GM12878 (cell line): ENCODE measurements at regions not wholly inside any gene's neighbourhood (a gene's known extent, or its start where the extent isn't known, plus 50 kb on each side); places are given as distances from the start of the nearest gene placed in this dataset.

Experiments
- ATAC-seq: fragments of 200-7000 bp; cut with Tn5 transposase; 3 replicates; pipeline ENCODE4 v1.9.1; 2020; ENCODE audit warnings: mild to moderate bottlenecking, moderate library complexity
- BruUV-seq: library from RNA; stranded (reverse); fragments of 400-500 nt; replicated peaks from 2 replicates; lab custom pipeline; 2021; lab: Mats Ljungman, UMichigan
- CTCF ChIA-PET: fragments of 300-600 bp; sonication (Branson Sonifier 250); formaldehyde crosslinking; extraction: SDS; loops from one replicate; lab custom pipeline; 2021; ENCODE audit warnings: inconsistent platforms; lab: Yijun Ruan, JAX
- POLR2A ChIA-PET: fragments of 350-600 bp; formaldehyde crosslinking; extraction: SDS; loops from one replicate; lab custom pipeline; 2021; ENCODE audit warnings: inconsistent platforms; lab: Charles Lee
- RAD21 ChIA-PET: fragments of 300-600 bp; sonication (Branson Sonifier 250); formaldehyde crosslinking; loops from one replicate; lab custom pipeline; 2023; ENCODE audit warnings: antibody characterized with exemption; ENCODE audit not compliant: unreplicated experiment; lab: Charles Lee
- SMC1A ChIA-PET: fragments of 300-600 bp; sonication (Branson Sonifier 250); formaldehyde crosslinking; loops from one replicate; lab custom pipeline; 2023; ENCODE audit not compliant: unreplicated experiment, uncharacterized antibody; lab: Charles Lee
- DNase-seq: peaks from one replicate; pipeline ENCODE4 v3.0.0-alpha.2; 2011; ENCODE audit warnings: low read depth, low spot score
- FAIRE-seq: peaks from 3 replicates; lab custom pipeline; 2011; peaks lifted over from hg19 to GRCh38; lab: Jason Lieb, UNC
- H2AFZ ChIP-seq: 2 replicates; pipeline ENCODE4 v1.6.0; 2011; ENCODE audit warnings: low read depth, low read length, control low read depth; ENCODE audit not compliant: control insufficient read depth
- H3K27ac ChIP-seq: 2 replicates; pipeline ENCODE4 v1.5.1; 2011; ENCODE audit warnings: control low read depth; ENCODE audit not compliant: control insufficient read depth, insufficient read depth
- H3K27me3 ChIP-seq, 2 experiments: replicated peaks in 1 of 2; 2 replicates each; pipeline versions ENCODE4 v1.6.0 to v1.6.1; 2011; ENCODE audit warnings: low read length in 1 of 2; ENCODE audit not compliant: control insufficient read depth in 2 of 2, insufficient read depth in 2 of 2
- H3K36me3 ChIP-seq, 2 experiments: 2 replicates each; pipeline ENCODE4 v1.5.1; 2011; ENCODE audit warnings: low read length in 1 of 2; ENCODE audit not compliant: control insufficient read depth in 2 of 2, insufficient read depth in 2 of 2
- H3K4me1 ChIP-seq: 2 replicates; pipeline ENCODE4 v1.6.1; 2011; ENCODE audit warnings: mild to moderate bottlenecking, low read length, moderate library complexity, mixed read lengths; ENCODE audit not compliant: control insufficient read depth, insufficient read depth
- H3K4me2 ChIP-seq: 2 replicates; pipeline ENCODE4 v1.6.0; 2011; ENCODE audit warnings: control low read depth; ENCODE audit not compliant: control insufficient read depth, insufficient read depth
- H3K4me3 ChIP-seq: fragments of 200-600 bp; sonication (generic); 2 replicates; pipeline ENCODE4 v1.5.1; 2016
- H3K79me2 ChIP-seq: 2 replicates; pipeline ENCODE4 v1.6.0; 2011; ENCODE audit warnings: low read length; ENCODE audit not compliant: control insufficient read depth, insufficient read depth
- H3K9ac ChIP-seq: 2 replicates; pipeline ENCODE4 v1.8.0; 2011; ENCODE audit warnings: low read length, control low read depth, mixed read lengths; ENCODE audit not compliant: control insufficient read depth, insufficient read depth
- H3K9me3 ChIP-seq: replicated peaks from 3 replicates; pipeline ENCODE4 v1.5.1; 2011; ENCODE audit warnings: mild to moderate bottlenecking, low read length; ENCODE audit not compliant: control insufficient read depth, insufficient read depth
- H4K20me1 ChIP-seq: 2 replicates; pipeline ENCODE4 v1.6.0; 2011; ENCODE audit not compliant: control insufficient read depth, insufficient read depth
- ATF7 ChIP-seq: fragments of 450-650 bp; IDR thresholded peaks from 2 replicates; pipeline ENCODE4 v1.6.1; 2016; ENCODE audit warnings: low read depth, mild to moderate bottlenecking
- CBX5 ChIP-seq: sonication (generic); IDR thresholded peaks from 2 replicates; pipeline ENCODE4 v1.6.1; 2016; ENCODE audit warnings: low read depth, moderate library complexity, mild to moderate bottlenecking, inconsistent platforms
- CEBPB ChIP-seq, 2 experiments: fragments of 150-350 bp in 1 of 2; IDR thresholded peaks; 2 replicates each; pipeline ENCODE4 v1.6.1; 2012 to 2014; ENCODE audit warnings: low read depth in 2 of 2, low read length in 2 of 2, borderline replicate concordance in 1 of 2, inconsistent platforms in 1 of 2
- CREB1 ChIP-seq: IDR thresholded peaks from 2 replicates; pipeline ENCODE4 v1.6.1; 2012; ENCODE audit warnings: low read depth, mild to moderate bottlenecking, inconsistent platforms
- GABPA ChIP-seq: IDR thresholded peaks from 2 replicates; pipeline ENCODE4 v1.6.1; 2014; ENCODE audit warnings: antibody characterized with exemption, low read depth, mild to moderate bottlenecking, inconsistent platforms
- HDAC2 ChIP-seq: fragments of 200-600 bp; sonication (generic); IDR thresholded peaks from 2 replicates; pipeline ENCODE4 v1.6.1; 2017
- IRF5 ChIP-seq: fragments of 450-650 bp; IDR thresholded peaks from 2 replicates; pipeline ENCODE4 v1.6.1; 2017; ENCODE audit warnings: borderline replicate concordance
- MYB ChIP-seq: fragments of 150-350 bp; IDR thresholded peaks from 2 replicates; pipeline ENCODE4 v1.6.1; 2014; ENCODE audit warnings: mild to moderate bottlenecking, low read depth, low read length, borderline replicate concordance
- NR2C2 ChIP-seq: IDR thresholded peaks from 2 replicates; pipeline ENCODE4 v1.6.1; 2011; ENCODE audit warnings: borderline replicate concordance, low read depth; ENCODE audit not compliant: control insufficient read depth, insufficient read length
- PML ChIP-seq: IDR thresholded peaks from 2 replicates; pipeline ENCODE4 v1.6.1; 2012; ENCODE audit warnings: low read length, inconsistent platforms
- TCF12 ChIP-seq: IDR thresholded peaks from 2 replicates; pipeline ENCODE4 v1.6.1; 2011; ENCODE audit warnings: low read depth, mild to moderate bottlenecking, low read length
- YBX1 ChIP-seq: fragments of 450-650 bp; IDR thresholded peaks from 2 replicates; pipeline ENCODE4 v1.6.1; 2016; ENCODE audit warnings: antibody characterized with exemption
- ZBED1 ChIP-seq: IDR thresholded peaks from 2 replicates; pipeline ENCODE4 v1.6.1; 2016; ENCODE audit warnings: borderline replicate concordance
- WGBS: methylation state at CpG from one replicate; pipeline ENCODE4 v1.1.6; 2016; ENCODE audit warnings: low lambda C conversion rate; ENCODE audit not compliant: insufficient replicate concordance, insufficient coverage; ENCODE audit errors: missing lambda C conversion rate; 5-methylcytosine and 5-hydroxymethylcytosine counted together
- in situ Hi-C: fragments of 300-500 bp; cut with MboI; formaldehyde crosslinking; loops from 9 replicates; pipeline ENCODE4 v1.14.3; 2018; ENCODE audit warnings: mixed read lengths
- intact Hi-C: fragments of 100-400 bp; cut with micrococcal nuclease; formaldehyde crosslinking; loops from one replicate; pipeline ENCODE4 v1.14.2; 2022; ENCODE audit not compliant: unreplicated experiment
- TF ChIP-seq, protein P1 (sequence below): fragments of 450-650 bp; IDR thresholded peaks from 2 replicates; pipeline ENCODE4 v1.6.1; 2017; ENCODE audit warnings: mild to moderate bottlenecking, moderate library complexity
- TF ChIP-seq, protein P2 (sequence below): IDR thresholded peaks from 2 replicates; pipeline ENCODE4 v1.6.1; 2012; ENCODE audit warnings: improper control_type of control experiment, low read depth, low read length; ENCODE audit not compliant: insufficient replicate concordance

- TF ChIP-seq PML: no peak
- TF ChIP-seq, all 136 proteins: peak for 0
Measured at GRCh38 chr12:33290703-33291102, 148.9 kb downstream of the SYT10 start (continued).

GRCh38 chr12:33283054-33283453, 156.6 kb downstream of the SYT10 start:
- H4K20me1 ChIP-seq: no peaks in the 10 kb centered on the region
- CTCF ChIA-PET: no interaction called here
- SMC1A ChIA-PET: no interaction called here
- intact Hi-C loops: no loop called here
- POLR2A ChIA-PET: no interaction called here
- BruUV-seq: no TSS peak
- no peaks in the 10 kb centered on the region for H3K79me2 ChIP-seq
- 0% methylated on average over 1 of the region's 1 CpG for WGBS
- no peak overlapping the region for H3K27ac ChIP-seq
- no peak for DNase-seq
- H3K9ac ChIP-seq: no peak overlapping the region
- H3K36me3 ChIP-seq: no peaks in the 10 kb centered on the region
- no peaks in the 10 kb centered on the region for H3K4me1 ChIP-seq
- H3K9me3 ChIP-seq: no peaks in the 10 kb centered on the region
- no peak overlapping the region for H2AFZ ChIP-seq
- in situ Hi-C loops: no loop called here
- no peaks in the 10 kb centered on the region for H3K27me3 ChIP-seq
- no peak for FAIRE-seq
- RAD21 ChIA-PET: no interaction called here
- H3K4me2 ChIP-seq: no peak overlapping the region
- ATAC-seq: no peak
- no peak overlapping the region for H3K4me3 ChIP-seq
- TF ChIP-seq, protein P1, sequence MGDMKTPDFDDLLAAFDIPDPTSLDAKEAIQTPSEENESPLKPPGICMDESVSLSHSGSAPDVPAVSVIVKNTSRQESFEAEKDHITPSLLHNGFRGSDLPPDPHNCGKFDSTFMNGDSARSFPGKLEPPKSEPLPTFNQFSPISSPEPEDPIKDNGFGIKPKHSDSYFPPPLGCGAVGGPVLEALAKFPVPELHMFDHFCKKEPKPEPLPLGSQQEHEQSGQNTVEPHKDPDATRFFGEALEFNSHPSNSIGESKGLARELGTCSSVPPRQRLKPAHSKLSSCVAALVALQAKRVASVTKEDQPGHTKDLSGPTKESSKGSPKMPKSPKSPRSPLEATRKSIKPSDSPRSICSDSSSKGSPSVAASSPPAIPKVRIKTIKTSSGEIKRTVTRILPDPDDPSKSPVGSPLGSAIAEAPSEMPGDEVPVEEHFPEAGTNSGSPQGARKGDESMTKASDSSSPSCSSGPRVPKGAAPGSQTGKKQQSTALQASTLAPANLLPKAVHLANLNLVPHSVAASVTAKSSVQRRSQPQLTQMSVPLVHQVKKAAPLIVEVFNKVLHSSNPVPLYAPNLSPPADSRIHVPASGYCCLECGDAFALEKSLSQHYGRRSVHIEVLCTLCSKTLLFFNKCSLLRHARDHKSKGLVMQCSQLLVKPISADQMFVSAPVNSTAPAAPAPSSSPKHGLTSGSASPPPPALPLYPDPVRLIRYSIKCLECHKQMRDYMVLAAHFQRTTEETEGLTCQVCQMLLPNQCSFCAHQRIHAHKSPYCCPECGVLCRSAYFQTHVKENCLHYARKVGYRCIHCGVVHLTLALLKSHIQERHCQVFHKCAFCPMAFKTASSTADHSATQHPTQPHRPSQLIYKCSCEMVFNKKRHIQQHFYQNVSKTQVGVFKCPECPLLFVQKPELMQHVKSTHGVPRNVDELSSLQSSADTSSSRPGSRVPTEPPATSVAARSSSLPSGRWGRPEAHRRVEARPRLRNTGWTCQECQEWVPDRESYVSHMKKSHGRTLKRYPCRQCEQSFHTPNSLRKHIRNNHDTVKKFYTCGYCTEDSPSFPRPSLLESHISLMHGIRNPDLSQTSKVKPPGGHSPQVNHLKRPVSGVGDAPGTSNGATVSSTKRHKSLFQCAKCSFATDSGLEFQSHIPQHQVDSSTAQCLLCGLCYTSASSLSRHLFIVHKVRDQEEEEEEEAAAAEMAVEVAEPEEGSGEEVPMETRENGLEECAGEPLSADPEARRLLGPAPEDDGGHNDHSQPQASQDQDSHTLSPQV: no peak
- no peak for TF ChIP-seq ZBED1
- no peak for TF ChIP-seq GABPA
- no peak for TF ChIP-seq MYB
- TF ChIP-seq IRF5: no peak
- no peak for TF ChIP-seq YBX1
- no peak for TF ChIP-seq TCF12
- TF ChIP-seq CREB1: no peak
- no peak for TF ChIP-seq HDAC2
- no peak for TF ChIP-seq NR2C2
- TF ChIP-seq CBX5: no peak
- no peak for TF ChIP-seq ATF7
- TF ChIP-seq CEBPB (IDR thresholded peaks at IDR 0.05; ENCODE audit: borderline replicate concordance in 1 of 2, low read depth in 2 of 2, low read length in 2 of 2): no peak
- TF ChIP-seq, protein P2, sequence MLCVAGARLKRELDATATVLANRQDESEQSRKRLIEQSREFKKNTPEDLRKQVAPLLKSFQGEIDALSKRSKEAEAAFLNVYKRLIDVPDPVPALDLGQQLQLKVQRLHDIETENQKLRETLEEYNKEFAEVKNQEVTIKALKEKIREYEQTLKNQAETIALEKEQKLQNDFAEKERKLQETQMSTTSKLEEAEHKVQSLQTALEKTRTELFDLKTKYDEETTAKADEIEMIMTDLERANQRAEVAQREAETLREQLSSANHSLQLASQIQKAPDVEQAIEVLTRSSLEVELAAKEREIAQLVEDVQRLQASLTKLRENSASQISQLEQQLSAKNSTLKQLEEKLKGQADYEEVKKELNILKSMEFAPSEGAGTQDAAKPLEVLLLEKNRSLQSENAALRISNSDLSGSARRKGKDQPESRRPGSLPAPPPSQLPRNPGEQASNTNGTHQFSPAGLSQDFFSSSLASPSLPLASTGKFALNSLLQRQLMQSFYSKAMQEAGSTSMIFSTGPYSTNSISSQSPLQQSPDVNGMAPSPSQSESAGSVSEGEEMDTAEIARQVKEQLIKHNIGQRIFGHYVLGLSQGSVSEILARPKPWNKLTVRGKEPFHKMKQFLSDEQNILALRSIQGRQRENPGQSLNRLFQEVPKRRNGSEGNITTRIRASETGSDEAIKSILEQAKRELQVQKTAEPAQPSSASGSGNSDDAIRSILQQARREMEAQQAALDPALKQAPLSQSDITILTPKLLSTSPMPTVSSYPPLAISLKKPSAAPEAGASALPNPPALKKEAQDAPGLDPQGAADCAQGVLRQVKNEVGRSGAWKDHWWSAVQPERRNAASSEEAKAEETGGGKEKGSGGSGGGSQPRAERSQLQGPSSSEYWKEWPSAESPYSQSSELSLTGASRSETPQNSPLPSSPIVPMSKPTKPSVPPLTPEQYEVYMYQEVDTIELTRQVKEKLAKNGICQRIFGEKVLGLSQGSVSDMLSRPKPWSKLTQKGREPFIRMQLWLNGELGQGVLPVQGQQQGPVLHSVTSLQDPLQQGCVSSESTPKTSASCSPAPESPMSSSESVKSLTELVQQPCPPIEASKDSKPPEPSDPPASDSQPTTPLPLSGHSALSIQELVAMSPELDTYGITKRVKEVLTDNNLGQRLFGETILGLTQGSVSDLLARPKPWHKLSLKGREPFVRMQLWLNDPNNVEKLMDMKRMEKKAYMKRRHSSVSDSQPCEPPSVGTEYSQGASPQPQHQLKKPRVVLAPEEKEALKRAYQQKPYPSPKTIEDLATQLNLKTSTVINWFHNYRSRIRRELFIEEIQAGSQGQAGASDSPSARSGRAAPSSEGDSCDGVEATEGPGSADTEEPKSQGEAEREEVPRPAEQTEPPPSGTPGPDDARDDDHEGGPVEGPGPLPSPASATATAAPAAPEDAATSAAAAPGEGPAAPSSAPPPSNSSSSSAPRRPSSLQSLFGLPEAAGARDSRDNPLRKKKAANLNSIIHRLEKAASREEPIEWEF: no peak
